ENCODE measurements at regions not wholly inside any gene's neighbourhood (a gene's known extent, or its start where the extent isn't known, plus 50 kb on each side); places are given as distances from the start of the nearest gene placed in this dataset.

DNA sequence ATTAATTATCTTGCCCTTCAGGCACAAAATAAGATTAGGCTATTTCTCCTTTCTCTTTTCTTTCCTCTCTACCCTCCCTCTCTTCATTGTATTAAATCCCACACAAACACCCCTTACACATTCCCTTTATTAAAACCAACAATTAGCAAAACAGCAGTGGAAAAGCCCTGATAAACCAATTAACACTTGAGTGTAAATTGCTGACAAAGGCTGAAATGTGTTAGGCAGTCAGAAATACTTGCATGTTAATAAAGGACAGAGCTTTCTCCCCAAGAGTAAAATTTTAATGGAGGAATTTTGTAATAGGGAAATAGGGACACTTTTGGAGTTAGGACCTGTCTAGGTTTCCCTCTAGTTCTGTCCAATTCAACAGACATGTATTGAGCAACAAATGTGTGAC is 370.9 kb downstream of the MRPS30 start:
- H3K36me3 ChIP-seq = no peaks in the 10 kb centered on the region
- H3K4me1 ChIP-seq = no peaks in the 10 kb centered on the region
- no peaks in the 10 kb centered on the region for H3K9me3 ChIP-seq
- no peak overlapping the region for H3K4me3 ChIP-seq
- no peaks in the 10 kb centered on the region for H3K27me3 ChIP-seq
- H3K27ac ChIP-seq = no peak overlapping the region
- ATAC-seq (ENCODE audit: low FRiP score in 2 of 2) = no peak
- DNase-seq = no peak
- TF ChIP-seq EP300 (IDR thresholded peaks at IDR 0.05) = no peak

DNA sequence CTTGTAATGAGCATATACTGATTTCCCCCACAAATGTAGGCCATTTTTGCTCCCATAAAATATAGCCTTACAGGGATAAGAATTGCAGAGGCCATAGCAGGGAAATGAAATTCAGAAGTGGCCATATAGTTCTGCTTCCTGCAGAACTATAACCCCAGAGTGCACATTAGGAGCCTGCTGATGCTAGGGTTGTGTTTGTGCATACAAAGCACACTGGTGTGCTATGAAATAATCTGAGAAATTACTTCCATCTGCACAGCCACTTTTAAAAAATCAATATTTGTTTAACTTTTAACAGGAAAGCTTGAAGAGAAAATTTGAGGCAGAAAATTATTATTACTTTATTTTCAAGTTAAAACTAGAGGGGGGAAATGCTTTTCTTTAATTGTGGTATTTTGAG is 380.3 kb downstream of the MRPS30 start:
- DNase-seq (no peak), ATAC-seq (ENCODE audit: low FRiP score in 2 of 2) (no peak)
- H3K4me3 ChIP-seq = no peak overlapping the region
- no peaks in the 10 kb centered on the region for H3K36me3 ChIP-seq
- TF ChIP-seq EP300 (IDR thresholded peaks at IDR 0.05) = no peak
- TF ChIP-seq, protein P1, sequence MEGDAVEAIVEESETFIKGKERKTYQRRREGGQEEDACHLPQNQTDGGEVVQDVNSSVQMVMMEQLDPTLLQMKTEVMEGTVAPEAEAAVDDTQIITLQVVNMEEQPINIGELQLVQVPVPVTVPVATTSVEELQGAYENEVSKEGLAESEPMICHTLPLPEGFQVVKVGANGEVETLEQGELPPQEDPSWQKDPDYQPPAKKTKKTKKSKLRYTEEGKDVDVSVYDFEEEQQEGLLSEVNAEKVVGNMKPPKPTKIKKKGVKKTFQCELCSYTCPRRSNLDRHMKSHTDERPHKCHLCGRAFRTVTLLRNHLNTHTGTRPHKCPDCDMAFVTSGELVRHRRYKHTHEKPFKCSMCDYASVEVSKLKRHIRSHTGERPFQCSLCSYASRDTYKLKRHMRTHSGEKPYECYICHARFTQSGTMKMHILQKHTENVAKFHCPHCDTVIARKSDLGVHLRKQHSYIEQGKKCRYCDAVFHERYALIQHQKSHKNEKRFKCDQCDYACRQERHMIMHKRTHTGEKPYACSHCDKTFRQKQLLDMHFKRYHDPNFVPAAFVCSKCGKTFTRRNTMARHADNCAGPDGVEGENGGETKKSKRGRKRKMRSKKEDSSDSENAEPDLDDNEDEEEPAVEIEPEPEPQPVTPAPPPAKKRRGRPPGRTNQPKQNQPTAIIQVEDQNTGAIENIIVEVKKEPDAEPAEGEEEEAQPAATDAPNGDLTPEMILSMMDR (IDR thresholded peaks at IDR 0.05) = no peak
- TF ChIP-seq POLR2A (IDR thresholded peaks at IDR 0.05) = no peak
- no peak for TF ChIP-seq POLR2AphosphoS5 (IDR thresholded peaks at IDR 0.05)
- H3K9me3 ChIP-seq = no peaks in the 10 kb centered on the region
- H3K27me3 ChIP-seq = no peaks in the 10 kb centered on the region
- no peak overlapping the region for H3K27ac ChIP-seq
- H3K4me1 ChIP-seq = no peaks in the 10 kb centered on the region

DNA sequence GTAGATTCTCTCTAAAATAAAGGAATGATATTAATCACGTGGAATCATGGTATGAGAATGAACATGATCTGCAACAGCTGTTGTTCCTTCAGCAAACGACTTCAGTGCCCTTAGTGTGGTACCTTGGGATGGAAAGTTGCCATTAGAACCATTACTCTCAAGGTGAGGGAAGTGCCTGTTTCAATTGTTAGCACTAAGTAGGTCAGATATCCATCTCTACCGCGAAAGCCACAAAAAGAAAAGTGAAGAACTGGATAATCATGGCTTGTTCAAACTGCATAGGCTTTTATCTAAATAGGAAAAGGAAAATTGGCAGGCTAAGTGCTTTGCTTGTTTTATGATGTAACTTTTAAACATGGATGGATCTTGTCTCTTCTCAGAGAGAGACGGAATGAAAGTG is 380.7 kb downstream of the MRPS30 start:
- no peaks in the 10 kb centered on the region for H3K9me3 ChIP-seq
- no peak overlapping the region for H3K4me3 ChIP-seq
- WGBS, 2 donors = 38 to 41% methylated on average over 5 of the region's 5 CpGs
- H3K27ac ChIP-seq = no peak overlapping the region
- no peaks in the 10 kb centered on the region for H3K36me3 ChIP-seq
- no peaks in the 10 kb centered on the region for H3K27me3 ChIP-seq
- H3K4me1 ChIP-seq = no peaks in the 10 kb centered on the region
- DNase-seq (no peak), ATAC-seq (ENCODE audit: low FRiP score in 2 of 2) (no peak)
- TF ChIP-seq POLR2AphosphoS5 (IDR thresholded peaks at IDR 0.05) (no peak), EP300 (IDR thresholded peaks at IDR 0.05) (no peak)

DNA sequence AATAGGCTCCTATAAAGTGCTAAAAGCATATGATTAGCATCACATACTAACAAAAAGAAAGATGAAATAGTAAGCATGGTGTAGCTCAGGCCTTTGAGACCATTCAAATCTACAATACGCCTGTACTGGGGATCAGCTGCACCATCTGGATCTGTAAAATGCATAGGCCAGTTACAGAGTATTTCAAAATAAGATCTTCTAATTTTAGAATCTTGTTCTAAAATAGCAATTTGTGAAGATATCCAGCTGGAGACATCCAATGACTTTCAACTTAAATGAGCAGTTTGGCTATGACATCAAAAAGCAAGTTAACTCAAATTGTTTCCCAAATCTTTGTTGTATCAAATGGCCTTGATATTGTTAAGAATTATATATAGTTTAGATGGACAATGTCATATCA is 386.3 kb downstream of the MRPS30 start:
- TF ChIP-seq EP300 (IDR thresholded peaks at IDR 0.05) = no peak
- TF ChIP-seq, protein P1 (IDR thresholded peaks at IDR 0.05) = no peak
- TF ChIP-seq POLR2A (IDR thresholded peaks at IDR 0.05) = no peak
- no peak for TF ChIP-seq POLR2AphosphoS5 (IDR thresholded peaks at IDR 0.05)
- no peak overlapping the region for H3K4me3 ChIP-seq
- no peaks in the 10 kb centered on the region for H3K9me3 ChIP-seq
- no peak for ATAC-seq (ENCODE audit: low FRiP score in 2 of 2)
- no peaks in the 10 kb centered on the region for H3K36me3 ChIP-seq
- H3K27ac ChIP-seq = no peak overlapping the region
- no peaks in the 10 kb centered on the region for H3K4me1 ChIP-seq
- H3K27me3 ChIP-seq = no peaks in the 10 kb centered on the region
- no peak for DNase-seq
- WGBS, 2 donors = 65 to 82% methylated on average over 1 of the region's 1 CpG
